ENCODE measurements at regions not wholly inside any gene's neighbourhood (a gene's known extent, or its start where the extent isn't known, plus 50 kb on each side); places are given as distances from the start of the nearest gene placed in this dataset.

DNA sequence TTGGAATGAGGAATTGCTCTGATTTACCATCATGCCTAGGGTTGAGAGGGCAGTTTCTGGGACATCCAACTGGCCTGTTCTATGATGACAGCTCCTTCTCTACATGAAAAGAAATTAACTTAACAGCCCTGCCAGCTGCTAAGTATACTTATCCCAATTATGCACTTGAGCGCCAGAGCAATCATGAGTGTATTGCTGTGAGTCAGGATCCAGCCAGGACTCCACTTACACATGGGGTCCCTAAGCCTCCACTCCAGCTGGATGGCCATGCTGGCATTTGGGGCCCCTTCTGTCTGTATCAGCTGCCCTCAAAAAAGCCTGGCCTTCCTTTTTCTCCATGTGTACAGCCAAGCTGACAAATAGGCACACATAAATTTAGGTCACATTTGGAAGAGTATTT is 481.9 kb downstream of the TMX3 start:
- TF ChIP-seq, protein P1, sequence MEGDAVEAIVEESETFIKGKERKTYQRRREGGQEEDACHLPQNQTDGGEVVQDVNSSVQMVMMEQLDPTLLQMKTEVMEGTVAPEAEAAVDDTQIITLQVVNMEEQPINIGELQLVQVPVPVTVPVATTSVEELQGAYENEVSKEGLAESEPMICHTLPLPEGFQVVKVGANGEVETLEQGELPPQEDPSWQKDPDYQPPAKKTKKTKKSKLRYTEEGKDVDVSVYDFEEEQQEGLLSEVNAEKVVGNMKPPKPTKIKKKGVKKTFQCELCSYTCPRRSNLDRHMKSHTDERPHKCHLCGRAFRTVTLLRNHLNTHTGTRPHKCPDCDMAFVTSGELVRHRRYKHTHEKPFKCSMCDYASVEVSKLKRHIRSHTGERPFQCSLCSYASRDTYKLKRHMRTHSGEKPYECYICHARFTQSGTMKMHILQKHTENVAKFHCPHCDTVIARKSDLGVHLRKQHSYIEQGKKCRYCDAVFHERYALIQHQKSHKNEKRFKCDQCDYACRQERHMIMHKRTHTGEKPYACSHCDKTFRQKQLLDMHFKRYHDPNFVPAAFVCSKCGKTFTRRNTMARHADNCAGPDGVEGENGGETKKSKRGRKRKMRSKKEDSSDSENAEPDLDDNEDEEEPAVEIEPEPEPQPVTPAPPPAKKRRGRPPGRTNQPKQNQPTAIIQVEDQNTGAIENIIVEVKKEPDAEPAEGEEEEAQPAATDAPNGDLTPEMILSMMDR (IDR thresholded peaks at IDR 0.05), result no peak
- no peak for TF ChIP-seq POLR2A (IDR thresholded peaks at IDR 0.05)
